Adrenal gland (tissue), 5 donors: ENCODE measurements at regions not wholly inside any gene's neighbourhood (a gene's known extent, or its start where the extent isn't known, plus 50 kb on each side); places are given as distances from the start of the nearest gene placed in this dataset.

Experiments used
- CTCF ChIP-seq, 6 experiments: fragments of 450-650 bp in 4 of 6; fragments of 200-600 bp in 2 of 6; sonication (generic) in 1 of 6; IDR thresholded peaks; 1 replicate in 5 of 6; 2 replicates in 1 of 6; pipeline versions ENCODE4 v1.5.1 to v1.8.0; 2016 to 2021; ENCODE audit warnings: antibody characterized with exemption in 6 of 6, mild to moderate bottlenecking in 2 of 6, moderate library complexity in 1 of 6
- POLR2A ChIP-seq, 2 donors: fragments of 450-650 bp; IDR thresholded peaks; one replicate each; pipeline ENCODE4 v1.6.1; 2017; ENCODE audit warnings: antibody characterized with exemption in 2 of 2, mild to moderate bottlenecking in 2 of 2, moderate library complexity in 1 of 2
- donor health status: DM: no; HTN: no; CAD: no.

DNA sequence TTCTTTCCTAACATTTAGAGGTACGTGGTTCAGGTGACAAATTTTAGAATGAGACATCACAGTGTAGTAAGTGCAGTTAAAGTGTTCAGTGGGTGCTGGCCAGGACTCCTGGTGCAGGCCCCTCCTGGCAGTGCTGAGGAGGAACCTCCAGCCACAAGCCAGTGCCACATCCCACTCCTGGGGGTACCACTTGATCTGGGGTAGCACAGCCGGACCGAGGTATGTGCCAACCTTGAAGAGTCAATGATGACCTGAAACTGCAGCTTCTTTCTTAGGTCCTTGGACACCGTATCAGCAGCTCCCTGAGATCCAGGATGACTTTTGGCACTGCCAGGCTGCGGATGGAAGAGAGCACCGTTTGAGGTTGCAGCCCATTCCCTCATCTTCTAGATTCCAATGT, 310.4 kb upstream of the IRX4 start:
- TF ChIP-seq CTCF (IDR thresholded peaks at IDR 0.05), result no peak
- no peak for TF ChIP-seq POLR2A (IDR thresholded peaks at IDR 0.05)
